GM12873 (cell line): ENCODE measurements at regions not wholly inside any gene's neighbourhood (a gene's known extent, or its start where the extent isn't known, plus 50 kb on each side); places are given as distances from the start of the nearest gene placed in this dataset.

Source experiments
- CTCF ChIP-seq: IDR thresholded peaks from 2 replicates; pipeline ENCODE4 v1.5.1; 2012; ENCODE audit warnings: low read depth, mild to moderate bottlenecking, moderate library complexity, low read length, control low read depth; ENCODE audit not compliant: insufficient read depth; ENCODE audit errors: missing control alignments

GRCh38 chr2:172305066-172305465 lies 122.3 kb upstream of the ITGA6 start:
- TF ChIP-seq CTCF: no peak

- no peak for TF ChIP-seq CTCF
Measured at GRCh38 chr2:172307800-172308199, 119.6 kb upstream of the ITGA6 start.

GRCh38 chr2:172308253-172308935 lies 119.0 kb upstream of the ITGA6 start:
- no peak for TF ChIP-seq CTCF

GRCh38 chr2:172311921-172312345 lies 115.5 kb upstream of the ITGA6 start:
- no peak for TF ChIP-seq CTCF

- TF ChIP-seq CTCF: no peak
Measured at GRCh38 chr2:172313715-172314341, 113.6 kb upstream of the ITGA6 start.

- no peak for TF ChIP-seq CTCF
Measured at GRCh38 chr2:172322049-172322448, 105.3 kb upstream of the ITGA6 start.

- no peak for TF ChIP-seq CTCF
Measured at GRCh38 chr2:172323256-172323655, 104.1 kb upstream of the ITGA6 start.
